ENCODE measurements at regions not wholly inside any gene's neighbourhood (a gene's known extent, or its start where the extent isn't known, plus 50 kb on each side); places are given as distances from the start of the nearest gene placed in this dataset.

DNA sequence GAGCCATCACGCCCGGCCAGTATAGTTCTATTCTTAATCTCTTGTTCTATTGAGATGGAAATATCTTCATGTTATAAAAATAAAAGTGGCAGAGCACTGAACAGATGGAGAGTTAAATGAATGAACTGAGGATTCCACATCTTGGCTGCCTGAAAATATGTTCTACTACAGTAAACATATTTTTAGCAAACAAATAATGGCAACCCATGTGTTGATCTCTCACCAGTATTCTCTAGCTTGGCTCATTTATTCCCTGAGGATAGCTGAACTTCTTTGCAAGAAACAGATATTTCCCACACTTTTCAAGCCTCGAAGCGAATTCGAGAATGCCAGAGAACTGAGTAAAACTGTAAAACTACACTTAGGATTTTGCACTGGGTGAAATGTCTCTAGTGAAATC lies 58.9 kb downstream of the DIRAS3 start:
- peak; percentile 9 to 40 for DNase-seq (ENCODE audit: low spot score in 2 of 2)
- in situ Hi-C loops (cut with MboI; ENCODE audit: low sequenced_read_pairs): no loop called here
- H3K36me3 ChIP-seq (replicated peaks): no peaks in the 10 kb centered on the region

DNA sequence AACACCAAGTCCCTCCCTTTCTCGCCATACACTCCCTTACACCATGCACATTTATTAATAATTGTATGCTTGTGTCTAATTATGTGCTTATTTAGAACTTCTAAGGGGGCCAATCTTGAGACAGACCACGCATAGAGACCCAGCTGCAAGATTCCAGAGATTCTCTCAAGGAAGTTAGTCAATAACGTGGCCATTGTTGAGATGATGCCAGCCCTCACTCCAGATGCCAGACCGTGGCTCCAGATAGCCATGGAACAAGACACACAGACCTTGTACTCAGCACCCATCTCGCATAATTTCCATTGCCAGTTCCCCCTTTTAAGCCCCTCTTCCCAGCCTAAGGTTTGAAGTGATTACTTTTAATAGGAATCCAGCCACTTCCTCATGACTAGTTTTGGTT lies 62.4 kb downstream of the DIRAS3 start:
- H3K36me3 ChIP-seq (replicated peaks): no peaks in the 10 kb centered on the region
- DNase-seq (ENCODE audit: low spot score in 2 of 2): no peak
- no peaks in the 10 kb centered on the region for H3K27me3 ChIP-seq (ENCODE audit: low read depth)
- in situ Hi-C loops (cut with MboI; ENCODE audit: low sequenced_read_pairs): no loop called here
- peaks cover 7% of the 10 kb centered on the region for H3K4me1 ChIP-seq
- no peaks in the 10 kb centered on the region for H3K9me3 ChIP-seq
- no peak overlapping the region for H3K4me3 ChIP-seq

More for the DNA sequence above, 58.9 kb downstream of the DIRAS3 start:
- H3K4me3 ChIP-seq: no peak overlapping the region
- peaks cover 7% of the 10 kb centered on the region for H3K4me1 ChIP-seq
- no peaks in the 10 kb centered on the region for H3K27me3 ChIP-seq (ENCODE audit: low read depth)
- H3K9me3 ChIP-seq: peaks cover 4% of the 10 kb centered on the region; the same call in 1 of the 2 replicates

- H3K27me3 ChIP-seq (ENCODE audit: low read depth): no peaks in the 10 kb centered on the region
- no peak for DNase-seq (ENCODE audit: low spot score in 2 of 2)
- no peaks in the 10 kb centered on the region for H3K9me3 ChIP-seq
- no peak overlapping the region for H3K4me3 ChIP-seq
- in situ Hi-C loops (cut with MboI; ENCODE audit: low sequenced_read_pairs): no loop called here
- H3K36me3 ChIP-seq (replicated peaks): no peaks in the 10 kb centered on the region
- peaks cover 7% of the 10 kb centered on the region for H3K4me1 ChIP-seq
Observed at GRCh38 chr1:67987046-67987799, 63.2 kb downstream of the DIRAS3 start.

DNA sequence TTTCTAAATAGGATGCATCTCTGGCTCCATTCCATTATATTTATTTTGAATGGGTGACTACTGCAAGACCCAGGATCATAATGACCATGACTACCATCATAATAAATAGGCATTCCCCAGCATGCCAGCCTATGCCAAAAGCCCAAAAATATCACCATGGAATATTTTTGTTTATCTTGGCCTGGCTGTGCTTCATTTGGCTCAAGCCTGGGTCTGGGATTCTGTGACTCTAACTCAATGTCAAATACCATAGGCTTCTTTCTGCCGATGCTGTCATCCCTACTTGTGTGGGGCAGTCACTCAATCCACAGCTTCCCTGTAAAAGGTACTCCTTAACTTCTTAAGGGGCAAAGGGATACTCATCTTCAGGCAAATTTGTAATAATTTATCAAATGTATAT lies 66.6 kb downstream of the DIRAS3 start:
- H3K4me3 ChIP-seq: no peak overlapping the region
- in situ Hi-C loops (cut with MboI; ENCODE audit: low sequenced_read_pairs): no loop called here
- H3K9me3 ChIP-seq: no peaks in the 10 kb centered on the region
- no peaks in the 10 kb centered on the region for H3K27me3 ChIP-seq (ENCODE audit: low read depth)
- DNase-seq (ENCODE audit: low spot score in 2 of 2): no peak
- no peaks in the 10 kb centered on the region for H3K36me3 ChIP-seq (replicated peaks)
- no peaks in the 10 kb centered on the region for H3K4me1 ChIP-seq

- Histone ChIP-seq H3K4me1 (no peaks in the 10 kb centered on the region), H3K4me3 (no peak overlapping the region), H3K27me3 (ENCODE audit: low read depth) (no peaks in the 10 kb centered on the region), H3K9me3 (no peaks in the 10 kb centered on the region), H3K36me3 (replicated peaks) (no peaks in the 10 kb centered on the region)
- in situ Hi-C loops (cut with MboI; ENCODE audit: low sequenced_read_pairs): no loop called here
- DNase-seq (ENCODE audit: low spot score in 2 of 2): no peak
Observed at GRCh38 chr1:67980028-67980427, 70.4 kb downstream of the DIRAS3 start.

DNA sequence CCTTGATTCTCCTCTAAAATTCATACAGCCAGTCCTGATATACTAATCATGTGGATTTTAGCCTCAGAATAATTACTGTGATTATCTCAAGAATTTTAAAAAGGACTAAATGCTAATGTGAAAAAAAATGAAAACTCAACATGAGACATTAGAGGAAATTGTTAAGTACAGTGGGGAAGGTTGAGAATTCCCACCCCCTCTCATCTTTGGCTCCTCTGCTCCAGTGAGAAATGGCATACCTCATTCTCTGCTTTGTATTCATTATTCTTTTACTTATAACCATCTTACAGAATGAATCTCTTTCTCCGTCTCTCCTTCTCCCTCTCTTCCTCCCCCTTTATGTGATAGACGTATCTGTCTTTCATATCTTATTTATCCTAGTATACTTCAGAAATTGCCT lies 70.9 kb downstream of the DIRAS3 start:
- Histone ChIP-seq H3K27me3 (ENCODE audit: low read depth) (no peaks in the 10 kb centered on the region), H3K9me3 (no peaks in the 10 kb centered on the region), H3K36me3 (replicated peaks) (no peaks in the 10 kb centered on the region), H3K4me1 (no peaks in the 10 kb centered on the region), H3K4me3 (no peak overlapping the region)
- in situ Hi-C loops (cut with MboI; ENCODE audit: low sequenced_read_pairs): no loop called here
- DNase-seq (ENCODE audit: low spot score in 2 of 2): no peak

DNA sequence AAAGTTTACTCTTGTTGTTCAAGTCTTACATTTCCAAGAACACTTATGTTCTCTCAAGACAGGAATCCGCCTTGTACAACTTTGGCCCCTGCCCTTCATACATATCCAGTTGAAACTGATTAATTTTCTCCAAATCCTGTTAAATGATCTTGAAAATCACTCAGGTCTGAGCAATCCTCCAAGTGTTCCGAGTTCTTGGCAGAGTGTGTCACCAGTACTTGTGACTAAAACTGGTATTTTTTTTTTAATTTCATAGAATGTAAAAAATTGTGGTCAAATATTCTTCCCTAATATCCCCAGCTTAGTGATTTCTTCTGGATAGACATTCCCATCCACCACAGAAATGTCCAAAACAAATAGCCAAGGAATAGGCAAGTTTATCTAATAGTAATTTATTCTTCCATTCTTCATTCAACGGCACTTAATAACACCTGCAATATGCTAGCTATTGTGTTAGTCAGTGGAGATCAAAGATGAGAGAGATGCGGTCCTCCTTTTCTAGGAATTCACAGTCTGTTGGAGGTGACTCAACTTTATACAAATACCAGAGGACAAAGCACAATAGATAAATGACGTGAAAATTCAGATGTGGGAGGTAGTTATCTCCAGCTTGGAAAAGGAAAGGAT lies 71.4 kb downstream of the DIRAS3 start:
- DNase-seq (ENCODE audit: low spot score in 2 of 2): no peak
- Histone ChIP-seq H3K4me1 (no peaks in the 10 kb centered on the region), H3K27me3 (ENCODE audit: low read depth) (no peaks in the 10 kb centered on the region), H3K36me3 (replicated peaks) (no peaks in the 10 kb centered on the region), H3K9me3 (no peaks in the 10 kb centered on the region), H3K4me3 (no peak overlapping the region)
- in situ Hi-C loops (cut with MboI; ENCODE audit: low sequenced_read_pairs): no loop called here

DNA sequence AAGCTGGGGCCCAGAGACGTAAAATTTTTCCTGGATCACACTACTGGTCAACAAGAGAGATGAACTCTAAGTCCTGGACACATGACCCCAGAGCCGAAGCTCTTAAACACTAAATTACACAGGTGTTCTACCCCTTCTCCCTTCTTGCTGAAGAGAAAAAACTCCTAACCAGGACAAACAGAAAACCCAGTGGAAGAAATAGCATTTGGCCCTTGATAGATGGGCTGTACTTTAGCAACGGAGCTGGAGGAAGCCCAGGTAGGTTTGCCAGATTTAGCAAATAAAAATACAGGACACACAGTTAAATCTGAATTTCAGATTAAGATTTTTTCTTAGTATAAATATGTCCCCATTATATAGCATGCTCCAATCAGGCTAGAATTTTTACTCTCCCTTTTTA lies 72.7 kb downstream of the DIRAS3 start:
- DNase-seq (ENCODE audit: low spot score in 2 of 2): no peak
- in situ Hi-C loops (cut with MboI; ENCODE audit: low sequenced_read_pairs): no loop called here
- Histone ChIP-seq H3K36me3 (replicated peaks) (no peaks in the 10 kb centered on the region), H3K4me1 (no peaks in the 10 kb centered on the region), H3K4me3 (no peak overlapping the region), H3K9me3 (no peaks in the 10 kb centered on the region), H3K27me3 (ENCODE audit: low read depth) (no peaks in the 10 kb centered on the region)

DNA sequence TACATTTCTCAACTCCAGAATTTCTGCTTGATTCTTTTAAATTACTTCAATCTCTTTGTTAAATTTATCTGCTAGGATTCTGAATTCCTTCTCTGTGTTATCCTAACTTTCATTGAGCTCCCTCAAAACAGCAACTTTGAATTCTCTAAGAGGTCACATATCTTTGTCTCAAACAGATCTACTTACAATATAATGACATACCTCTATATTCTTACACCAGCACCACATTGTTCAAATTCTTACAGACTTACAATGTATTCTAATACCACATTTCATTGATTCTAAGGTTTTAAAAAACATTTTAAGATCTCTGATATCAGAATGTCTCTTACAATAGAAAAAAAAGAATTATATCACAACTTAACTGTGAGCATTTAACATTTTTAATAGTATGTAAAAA lies 77.4 kb downstream of the DIRAS3 start:
- no peak for DNase-seq (ENCODE audit: low spot score in 2 of 2)

DNA sequence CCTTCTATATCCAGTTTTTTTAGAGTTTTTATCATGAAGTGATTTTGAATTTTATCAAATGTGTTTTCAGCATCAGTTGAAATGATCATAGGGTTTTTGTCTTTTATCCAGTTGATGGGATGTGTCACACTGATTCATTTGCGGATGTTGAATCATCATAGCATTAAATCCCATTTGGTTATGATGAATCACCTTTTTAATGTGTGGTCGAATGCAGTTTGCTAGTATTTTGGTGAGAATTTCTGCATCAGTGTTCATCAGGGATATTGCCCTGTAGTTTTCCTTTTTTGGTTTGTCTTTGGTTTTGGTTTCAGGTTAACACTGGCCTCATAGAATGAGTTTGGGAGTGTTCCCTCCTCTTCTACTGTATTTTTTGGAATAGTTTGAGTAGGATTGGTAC lies 80.3 kb downstream of the DIRAS3 start:
- Histone ChIP-seq H3K4me3 (no peak overlapping the region), H3K27me3 (ENCODE audit: low read depth) (no peaks in the 10 kb centered on the region), H3K36me3 (replicated peaks) (no peaks in the 10 kb centered on the region), H3K4me1 (no peaks in the 10 kb centered on the region), H3K9me3 (no peaks in the 10 kb centered on the region)
- in situ Hi-C loops (cut with MboI; ENCODE audit: low sequenced_read_pairs): no loop called here
- DNase-seq (ENCODE audit: low spot score in 2 of 2): no peak

More for the DNA sequence above, 77.4 kb downstream of the DIRAS3 start:
- Histone ChIP-seq H3K9me3 (no peaks in the 10 kb centered on the region), H3K4me1 (no peaks in the 10 kb centered on the region), H3K36me3 (replicated peaks) (no peaks in the 10 kb centered on the region), H3K27me3 (ENCODE audit: low read depth) (no peaks in the 10 kb centered on the region), H3K4me3 (no peak overlapping the region)
- in situ Hi-C loops (cut with MboI; ENCODE audit: low sequenced_read_pairs): no loop called here

GRCh38 chr1:67969446-67969845 lies 81.0 kb downstream of the DIRAS3 start:
- Histone ChIP-seq H3K9me3 (no peaks in the 10 kb centered on the region), H3K4me1 (no peaks in the 10 kb centered on the region), H3K27me3 (ENCODE audit: low read depth) (no peaks in the 10 kb centered on the region), H3K4me3 (no peak overlapping the region), H3K36me3 (replicated peaks) (no peaks in the 10 kb centered on the region)
- in situ Hi-C loops (cut with MboI; ENCODE audit: low sequenced_read_pairs): no loop called here
- no peak for DNase-seq (ENCODE audit: low spot score in 2 of 2)

GRCh38 chr1:67966666-67967009 lies 83.8 kb downstream of the DIRAS3 start:
- in situ Hi-C loops (cut with MboI; ENCODE audit: low sequenced_read_pairs): no loop called here
- H3K4me1 ChIP-seq: no peaks in the 10 kb centered on the region
- H3K9me3 ChIP-seq: no peaks in the 10 kb centered on the region
- H3K36me3 ChIP-seq (replicated peaks): no peaks in the 10 kb centered on the region
- DNase-seq (ENCODE audit: low spot score in 2 of 2): no peak
- H3K4me3 ChIP-seq: no peak overlapping the region
- H3K27me3 ChIP-seq (ENCODE audit: low read depth): no peaks in the 10 kb centered on the region

GRCh38 chr1:67965995-67966665 lies 84.3 kb downstream of the DIRAS3 start:
- Histone ChIP-seq H3K36me3 (replicated peaks) (no peaks in the 10 kb centered on the region), H3K27me3 (ENCODE audit: low read depth) (no peaks in the 10 kb centered on the region), H3K9me3 (no peaks in the 10 kb centered on the region), H3K4me1 (no peaks in the 10 kb centered on the region), H3K4me3 (no peak overlapping the region)
- in situ Hi-C loops (cut with MboI; ENCODE audit: low sequenced_read_pairs): no loop called here
- no peak for DNase-seq (ENCODE audit: low spot score in 2 of 2)

DNA sequence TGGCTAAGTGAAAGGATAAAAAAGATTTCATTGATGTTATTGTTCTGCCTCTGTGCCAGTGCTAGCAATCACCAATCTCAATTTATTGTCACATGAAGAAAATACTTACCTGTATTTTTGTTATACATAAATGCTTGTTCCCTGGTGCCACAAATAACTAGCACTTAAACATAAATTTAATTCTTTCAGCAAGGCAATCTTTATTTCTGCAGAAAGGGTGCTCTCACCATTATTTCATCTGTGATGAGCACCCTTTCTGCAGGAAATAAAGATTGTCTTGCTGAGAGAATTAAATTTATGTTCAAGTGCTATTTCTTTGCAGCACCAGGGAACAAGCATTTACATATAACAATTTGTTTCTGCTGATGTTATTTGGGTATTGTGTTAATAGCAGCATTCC lies 87.2 kb downstream of the DIRAS3 start:
- Histone ChIP-seq H3K9me3 (no peaks in the 10 kb centered on the region), H3K4me3 (no peak overlapping the region), H3K27me3 (ENCODE audit: low read depth) (no peaks in the 10 kb centered on the region), H3K4me1 (no peaks in the 10 kb centered on the region), H3K36me3 (replicated peaks) (no peaks in the 10 kb centered on the region)
- in situ Hi-C loops (cut with MboI; ENCODE audit: low sequenced_read_pairs): no loop called here
- no peak for DNase-seq (ENCODE audit: low spot score in 2 of 2)

Data from HAP-1 (cell line).